Transverse colon (tissue), 4 donors: ENCODE measurements at regions not wholly inside any gene's neighbourhood (a gene's known extent, or its start where the extent isn't known, plus 50 kb on each side); places are given as distances from the start of the nearest gene placed in this dataset.
"Not testable (repeated sequence)": the region's sequence is repeated elsewhere in the genome, so short reads cannot be mapped to it uniquely, and the experiment has no call there.

Source experiments
- DNase-seq: peaks from one replicate; pipeline ENCODE4 v3.0.0-alpha.2; 2019
- H3K27ac ChIP-seq, 4 donors: fragments of 200-600 bp; sonication (generic); 2 replicates each; pipeline ENCODE4 v1.5.1; 2016 to 2018; ENCODE audit warnings: inconsistent platforms in 4 of 4
- H3K27me3 ChIP-seq: fragments of 200-600 bp; sonication (generic); 2 replicates; pipeline ENCODE4 v1.5.1; 2017; ENCODE audit warnings: inconsistent platforms
- H3K36me3 ChIP-seq, 4 donors: fragments of 200-600 bp; sonication (generic); 2 replicates each; pipeline ENCODE4 v1.5.1; 2017 to 2019; ENCODE audit warnings: inconsistent platforms in 4 of 4
- H3K4me1 ChIP-seq, 4 donors: fragments of 200-600 bp; sonication (generic); 2 replicates each; pipeline ENCODE4 v1.5.1; 2017 to 2020; ENCODE audit warnings: inconsistent platforms in 4 of 4
- H3K4me3 ChIP-seq, 4 donors: fragments of 200-600 bp; sonication (generic); 1 replicate in 1 of 4; 2 replicates in 3 of 4; pipeline versions ENCODE4 v1.5.1 to v1.6.1; 2017 to 2019; ENCODE audit warnings: inconsistent platforms in 4 of 4
- H3K9me3 ChIP-seq, 2 donors: fragments of 200-600 bp; sonication (generic); 2 replicates each; pipeline ENCODE4 v1.5.1; 2017 to 2019; ENCODE audit warnings: inconsistent platforms in 2 of 2
- CTCF ChIP-seq, 5 experiments: fragments of 200-600 bp in 3 of 5; fragments of 450-650 bp in 2 of 5; sonication (generic) in 3 of 5; IDR thresholded peaks; 1 replicate in 2 of 5; 2 replicates in 3 of 5; pipeline ENCODE4 v1.5.1; 2016 to 2017; ENCODE audit warnings: antibody characterized with exemption in 5 of 5, inconsistent platforms in 3 of 5, mild to moderate bottlenecking in 2 of 5, moderate library complexity in 1 of 5
- EP300 ChIP-seq: sonication (generic); formaldehyde crosslinking; IDR thresholded peaks from one replicate; pipeline ENCODE4 v1.6.1; 2017; ENCODE audit warnings: antibody characterized with exemption, low read depth
- POLR2A ChIP-seq: fragments of 450-650 bp; IDR thresholded peaks from one replicate; pipeline ENCODE4 v1.6.1; 2016; ENCODE audit warnings: antibody characterized with exemption, mild to moderate bottlenecking, moderate library complexity
- POLR2AphosphoS5 ChIP-seq, 3 donors: sonication (generic); formaldehyde crosslinking; IDR thresholded peaks; one replicate each; pipeline ENCODE4 v1.6.1; 2016; ENCODE audit warnings: antibody characterized with exemption in 3 of 3
- WGBS, 2 donors: methylation state at CpG; one replicate each; pipeline ENCODE4 v1.1.5; 2018; ENCODE audit warnings: low coverage in 1 of 2; 5-methylcytosine and 5-hydroxymethylcytosine counted together
- in situ Hi-C, 4 donors: fragments of 200-750 bp; cut with MboI; loops; one replicate each; pipeline versions ENCODE4 v1.15.0 to v1.15.1; 2017; ENCODE audit warnings: low sequenced_read_pairs in 3 of 4, low pct_ligation_motif_present in 1 of 4, low pct_unique_long_range_greater_than_20kb in 1 of 4
- intact Hi-C: fragments of 100-400 bp; cut with DNase I; formaldehyde crosslinking; loops from one replicate; pipeline ENCODE4 v1.15.1; 2023; ENCODE audit warnings: low total_unique reads

GRCh38 chr3:166522017-166522416 lies 684.8 kb upstream of the BCHE start:
- Histone ChIP-seq H3K4me1 (no peaks in the 10 kb centered on the region), H3K27ac (no peak overlapping the region), H3K27me3 (no peaks in the 10 kb centered on the region), H3K9me3 (no peaks in the 10 kb centered on the region), H3K4me3 (no peak overlapping the region), H3K36me3 (no peaks in the 10 kb centered on the region)
- 50 to 64% methylated on average over 3 of the region's 3 CpGs for WGBS, 2 donors
- intact Hi-C loops (no loop called here), in situ Hi-C loops (no loop called here)
- no peak for DNase-seq
- TF ChIP-seq POLR2AphosphoS5 (IDR thresholded peaks at IDR 0.05), result no peak
- no peak for TF ChIP-seq POLR2A
- no peak for TF ChIP-seq EP300
- no peak for TF ChIP-seq CTCF (IDR thresholded peaks at IDR 0.05)

- H3K4me3 ChIP-seq, result no peak overlapping the region
- WGBS, 2 donors, result 71 to 100% methylated on average over 2 of the region's 2 CpGs
- H3K4me1 ChIP-seq, result no peaks in the 10 kb centered on the region
- H3K27ac ChIP-seq, result no peak overlapping the region
- TF ChIP-seq EP300 (no peak), POLR2AphosphoS5 (IDR thresholded peaks at IDR 0.05) (no peak), CTCF (IDR thresholded peaks at IDR 0.05) (no peak), POLR2A (no peak)
- in situ Hi-C loops, result no loop called here
- no peaks in the 10 kb centered on the region for H3K9me3 ChIP-seq
- intact Hi-C loops, result no loop called here
- H3K36me3 ChIP-seq, result no peaks in the 10 kb centered on the region
- no peak for DNase-seq
- no peaks in the 10 kb centered on the region for H3K27me3 ChIP-seq
Observed at GRCh38 chr3:166519443-166519842, 682.2 kb upstream of the BCHE start.

GRCh38 chr3:166518040-166518439 lies 680.8 kb upstream of the BCHE start:
- no peak for DNase-seq
- no peaks in the 10 kb centered on the region for H3K27me3 ChIP-seq
- no peaks in the 10 kb centered on the region for H3K36me3 ChIP-seq
- no peak overlapping the region for H3K27ac ChIP-seq
- TF ChIP-seq EP300 (no peak), CTCF (IDR thresholded peaks at IDR 0.05) (no peak), POLR2AphosphoS5 (IDR thresholded peaks at IDR 0.05) (no peak), POLR2A (no peak)
- 93 to 100% methylated on average over 2 of the region's 2 CpGs for WGBS, 2 donors
- no peak overlapping the region for H3K4me3 ChIP-seq
- in situ Hi-C loops, result no loop called here
- H3K9me3 ChIP-seq, result no peaks in the 10 kb centered on the region
- intact Hi-C loops, result no loop called here
- H3K4me1 ChIP-seq, result no peaks in the 10 kb centered on the region

GRCh38 chr3:166510382-166510781 lies 673.2 kb upstream of the BCHE start:
- intact Hi-C loops, result no loop called here
- Histone ChIP-seq H3K27me3 (no peaks in the 10 kb centered on the region), H3K9me3 (no peaks in the 10 kb centered on the region), H3K36me3 (no peaks in the 10 kb centered on the region), H3K4me3 (no peak overlapping the region), H3K4me1 (no peaks in the 10 kb centered on the region), H3K27ac (no peak overlapping the region)
- TF ChIP-seq EP300, result no peak
- TF ChIP-seq POLR2A, result no peak
- no peak for TF ChIP-seq CTCF (IDR thresholded peaks at IDR 0.05)
- TF ChIP-seq POLR2AphosphoS5 (IDR thresholded peaks at IDR 0.05), result no peak
- 47% methylated on average over 4 of the region's 4 CpGs; no CpG with 5 or more reads in 1 of the 2 donors for WGBS, 2 donors
- no peak for DNase-seq
- in situ Hi-C loops, result no loop called here

- 40 to 52% methylated on average over 1 to 2 of the region's 2 CpGs for WGBS, 2 donors
- H3K27ac ChIP-seq, H3K4me1 ChIP-seq, H3K27me3 ChIP-seq, H3K9me3 ChIP-seq, H3K4me3 ChIP-seq, DNase-seq, intact Hi-C loops, H3K36me3 ChIP-seq, in situ Hi-C loops: not testable (repeated sequence)
Observed at GRCh38 chr3:166500420-166500819, 663.2 kb upstream of the BCHE start.
